Jurkat, Clone E6-1 (cell line): ENCODE measurements at regions not wholly inside any gene's neighbourhood (a gene's known extent, or its start where the extent isn't known, plus 50 kb on each side); places are given as distances from the start of the nearest gene placed in this dataset.
A peak's percentile ranks its signal among the peaks of the same experiment; 100 is the strongest.
"Not testable (repeated sequence)": the region's sequence is repeated elsewhere in the genome, so short reads cannot be mapped to it uniquely, and the experiment has no call there.

Experiments
- DNase-seq: peaks from one replicate; pipeline ENCODE4 v3.0.0-alpha.2; 2011; ENCODE audit warnings: low read depth, low spot score
- H3K4me3 ChIP-seq: 2 replicates; pipeline ENCODE4 v1.5.1; 2011; ENCODE audit warnings: mild to moderate bottlenecking, low read length, control low read depth, moderate library complexity

- no peak for DNase-seq
- no peak overlapping the region for H3K4me3 ChIP-seq
These were observed 59.2 kb upstream of the TMEM47 start for GRCh38 chrX:34716302-34716701.

- DNase-seq: no peak
These were observed 77.3 kb upstream of the TMEM47 start for GRCh38 chrX:34734383-34734782.

GRCh38 chrX:34744521-34744920 lies 87.4 kb upstream of the TMEM47 start:
- no peak for DNase-seq
- no peak overlapping the region for H3K4me3 ChIP-seq

More at GRCh38 chrX:34734383-34734782, 77.3 kb upstream of the TMEM47 start:
- no peak overlapping the region for H3K4me3 ChIP-seq

GRCh38 chrX:34749896-34750295 lies 92.8 kb upstream of the TMEM47 start:
- H3K4me3 ChIP-seq: no peak overlapping the region
- no peak for DNase-seq

- H3K4me3 ChIP-seq: no peak overlapping the region
- no peak for DNase-seq
These were observed 107.8 kb upstream of the TMEM47 start for GRCh38 chrX:34764852-34765361.

- no peak for DNase-seq
- H3K4me3 ChIP-seq: no peak overlapping the region
These were observed 111.2 kb upstream of the TMEM47 start for GRCh38 chrX:34768290-34768689.

- no peak overlapping the region for H3K4me3 ChIP-seq
- no peak for DNase-seq
These were observed 113.4 kb upstream of the TMEM47 start for GRCh38 chrX:34770511-34770910.

- DNase-seq: no peak
- no peak overlapping the region for H3K4me3 ChIP-seq
These were observed 121.8 kb upstream of the TMEM47 start for GRCh38 chrX:34778916-34779315.

GRCh38 chrX:34790026-34790425 lies 132.9 kb upstream of the TMEM47 start:
- H3K4me3 ChIP-seq: no peak overlapping the region
- no peak for DNase-seq

GRCh38 chrX:34805951-34806350 lies 136.6 kb upstream of the FAM47B start:
- no peak for DNase-seq
- no peak overlapping the region for H3K4me3 ChIP-seq

GRCh38 chrX:34809096-34809495 lies 133.5 kb upstream of the FAM47B start:
- no peak overlapping the region for H3K4me3 ChIP-seq
- DNase-seq: no peak

GRCh38 chrX:34810364-34810763 lies 132.2 kb upstream of the FAM47B start:
- H3K4me3 ChIP-seq: no peak overlapping the region
- DNase-seq: peak; percentile 1

GRCh38 chrX:34810916-34811315 lies 131.7 kb upstream of the FAM47B start:
- no peak for DNase-seq
- H3K4me3 ChIP-seq: no peak overlapping the region

GRCh38 chrX:34813618-34814017 lies 129.0 kb upstream of the FAM47B start:
- DNase-seq: no peak
- no peak overlapping the region for H3K4me3 ChIP-seq

GRCh38 chrX:34826964-34827363 lies 115.6 kb upstream of the FAM47B start:
- DNase-seq: no peak
- no peak overlapping the region for H3K4me3 ChIP-seq

GRCh38 chrX:34839451-34839850 lies 103.1 kb upstream of the FAM47B start:
- no peak overlapping the region for H3K4me3 ChIP-seq
- DNase-seq: no peak

- H3K4me3 ChIP-seq, DNase-seq: not testable (repeated sequence)
These were observed 101.4 kb upstream of the FAM47B start for GRCh38 chrX:34841205-34841604.

- DNase-seq: no peak
- H3K4me3 ChIP-seq: no peak overlapping the region
These were observed 94.3 kb upstream of the FAM47B start for GRCh38 chrX:34848281-34848680.

GRCh38 chrX:34849371-34849770 lies 93.2 kb upstream of the FAM47B start:
- DNase-seq: no peak
- H3K4me3 ChIP-seq: no peak overlapping the region

- DNase-seq: no peak
- H3K4me3 ChIP-seq: no peak overlapping the region
These were observed 83.4 kb upstream of the FAM47B start for GRCh38 chrX:34859191-34859590.

- DNase-seq: no peak
- H3K4me3 ChIP-seq: no peak overlapping the region
These were observed 78.7 kb upstream of the FAM47B start for GRCh38 chrX:34863906-34864305.

GRCh38 chrX:34866646-34867045 lies 76.0 kb upstream of the FAM47B start:
- H3K4me3 ChIP-seq: no peak overlapping the region
- DNase-seq: no peak
